ENCODE measurements at regions not wholly inside any gene's neighbourhood (a gene's known extent, or its start where the extent isn't known, plus 50 kb on each side); places are given as distances from the start of the nearest gene placed in this dataset.

DNA sequence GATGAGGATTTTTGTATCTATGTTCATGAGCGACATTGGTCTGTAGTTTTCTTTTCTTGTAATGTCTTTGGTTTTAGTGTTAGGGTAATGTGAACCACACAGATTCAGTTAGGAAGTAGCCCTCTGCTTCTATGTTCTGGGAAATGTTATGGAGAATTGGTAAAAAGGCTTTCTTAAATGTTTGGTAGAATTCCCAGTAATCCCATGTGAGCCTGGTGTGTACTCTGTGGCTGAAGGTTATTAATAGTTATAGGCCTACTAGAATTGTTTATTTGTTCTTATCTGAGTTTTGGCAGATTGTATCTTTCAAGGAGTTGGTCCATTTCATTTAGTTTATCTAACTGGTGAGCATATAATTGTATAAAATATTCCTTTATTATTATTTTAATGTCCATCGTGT is 484.6 kb upstream of the GHITM start:
- no peak for TF ChIP-seq CTCF (IDR thresholded peaks at IDR 0.05)
- TF ChIP-seq RAD21 (conservative IDR thresholded peaks at IDR 0.05 in 1 of 2, IDR thresholded peaks at IDR 0.05 in 1 of 2) = no peak
- no peak for TF ChIP-seq USF2 (IDR thresholded peaks at IDR 0.05)
- no peak for TF ChIP-seq REST (IDR thresholded peaks at IDR 0.05)

Measured in A549 (cell line).